HEK293 (cell line): ENCODE measurements at regions not wholly inside any gene's neighbourhood (a gene's known extent, or its start where the extent isn't known, plus 50 kb on each side); places are given as distances from the start of the nearest gene placed in this dataset.

Source experiments
- CTCF ChIA-PET: fragments of 350-600 bp; formaldehyde crosslinking; extraction: SDS; loops from one replicate; lab custom pipeline; 2021; ENCODE audit warnings: antibody characterized with exemption; lab: Yijun Ruan, JAX
- POLR2A ChIA-PET: fragments of 300-600 bp; formaldehyde crosslinking; extraction: SDS; loops from one replicate; lab custom pipeline; 2020; ENCODE audit warnings: antibody characterized with exemption, inconsistent platforms; lab: Yijun Ruan, JAX
- H3K27ac ChIP-seq: fragments of 200-500 bp; sonication (Bioruptor generic); 2 replicates; pipeline ENCODE4 v1.5.1; 2014; ENCODE audit warnings: low read depth, low read length, control low read depth, inconsistent platforms; ENCODE audit errors: extremely low read depth
- H3K36me3 ChIP-seq, 2 experiments: fragments of 200-500 bp in 1 of 2; sonication (Bioruptor generic) in 1 of 2; 1 replicate in 1 of 2; 2 replicates in 1 of 2; pipeline ENCODE4 v1.5.1; 2014 to 2017; ENCODE audit warnings: inconsistent platforms in 2 of 2, low read length in 2 of 2; ENCODE audit not compliant: control insufficient read depth in 2 of 2, insufficient read depth in 1 of 2
- H3K4me1 ChIP-seq: fragments of 200-500 bp; sonication (Bioruptor generic); 2 replicates; pipeline ENCODE4 v1.5.1; 2014; ENCODE audit warnings: mild to moderate bottlenecking, low read length, inconsistent platforms; ENCODE audit not compliant: control insufficient read depth, insufficient read depth
- H3K4me3 ChIP-seq: 2 replicates; pipeline ENCODE4 v1.5.1; 2011; ENCODE audit warnings: low read depth, mild to moderate bottlenecking, control low read depth, low read length, moderate library complexity
- H3K9me3 ChIP-seq: fragments of 200-500 bp; sonication (Bioruptor generic); 2 replicates; pipeline ENCODE4 v1.5.1; 2014; ENCODE audit warnings: low read depth, low read length, inconsistent platforms; ENCODE audit not compliant: control insufficient read depth, insufficient read depth
- AEBP2 ChIP-seq: fragments of 450-650 bp; formaldehyde crosslinking; IDR thresholded peaks from 2 replicates; pipeline ENCODE4 v1.5.1; 2016; ENCODE audit warnings: missing biosample characterization, missing genetic modification characterization, borderline replicate concordance
- FEZF1 ChIP-seq: fragments of 450-650 bp; formaldehyde crosslinking; IDR thresholded peaks from 2 replicates; pipeline ENCODE4 v1.5.1; 2016; ENCODE audit warnings: missing biosample characterization, missing genetic modification characterization
- OVOL3 ChIP-seq: fragments of 450-650 bp; formaldehyde crosslinking; IDR thresholded peaks from 2 replicates; pipeline ENCODE4 v1.5.1; 2016; ENCODE audit warnings: missing biosample characterization, missing genetic modification characterization
- PBX3 ChIP-seq: sonication (generic); formaldehyde crosslinking; IDR thresholded peaks from 2 replicates; pipeline ENCODE4 v1.8.1; 2022; ENCODE audit warnings: mild to moderate bottlenecking, moderate library complexity, missing genetic modification reagents
- SCRT2 ChIP-seq: fragments of 450-650 bp; formaldehyde crosslinking; IDR thresholded peaks from 2 replicates; pipeline ENCODE4 v1.5.1; 2016; ENCODE audit warnings: missing biosample characterization, missing genetic modification characterization
- SETDB1 ChIP-seq: IDR thresholded peaks from one replicate; pipeline ENCODE4 v1.6.1; 2017; ENCODE audit warnings: mild to moderate bottlenecking, low read length, moderate library complexity, mixed read lengths; ENCODE audit not compliant: insufficient read length
- TCF7L2 ChIP-seq: IDR thresholded peaks from 2 replicates; pipeline ENCODE4 v1.6.1; 2011; ENCODE audit warnings: low read depth, mild to moderate bottlenecking, inconsistent platforms, low read length, moderate library complexity, borderline replicate concordance
- ZBTB8A ChIP-seq: fragments of 450-650 bp; formaldehyde crosslinking; IDR thresholded peaks from 2 replicates; pipeline ENCODE4 v1.5.1; 2016; ENCODE audit warnings: missing biosample characterization, missing genetic modification characterization
- ZNF202 ChIP-seq: fragments of 450-650 bp; formaldehyde crosslinking; IDR thresholded peaks from 2 replicates; pipeline ENCODE4 v1.5.1; 2016; ENCODE audit warnings: missing biosample characterization, missing genetic modification characterization, borderline replicate concordance
- ZNF221 ChIP-seq: fragments of 450-650 bp; formaldehyde crosslinking; IDR thresholded peaks from 2 replicates; pipeline ENCODE4 v1.5.1; 2017; ENCODE audit warnings: missing biosample characterization, missing genetic modification characterization, borderline replicate concordance
- ZNF239 ChIP-seq: fragments of 450-650 bp; formaldehyde crosslinking; IDR thresholded peaks from 2 replicates; pipeline ENCODE4 v1.5.1; 2016; ENCODE audit warnings: missing biosample characterization, missing genetic modification characterization
- ZNF248 ChIP-seq: fragments of 450-650 bp; formaldehyde crosslinking; IDR thresholded peaks from 2 replicates; pipeline ENCODE4 v1.5.1; 2017; ENCODE audit warnings: missing biosample characterization, missing genetic modification characterization
- ZNF26 ChIP-seq: fragments of 450-650 bp; formaldehyde crosslinking; IDR thresholded peaks from 2 replicates; pipeline ENCODE4 v1.5.1; 2016; ENCODE audit warnings: missing biosample characterization, missing genetic modification characterization
- ZNF335 ChIP-seq: fragments of 450-650 bp; formaldehyde crosslinking; conservative IDR thresholded peaks from 2 replicates; pipeline ENCODE4 v1.5.1; 2016; ENCODE audit warnings: missing biosample characterization, missing genetic modification characterization
- ZNF341 ChIP-seq: fragments of 450-650 bp; formaldehyde crosslinking; IDR thresholded peaks from 2 replicates; pipeline ENCODE4; 2016; ENCODE audit warnings: low read depth, missing biosample characterization, missing genetic modification characterization
- ZNF366 ChIP-seq: fragments of 450-650 bp; formaldehyde crosslinking; conservative IDR thresholded peaks from 2 replicates; pipeline ENCODE4 v1.5.1; 2016; ENCODE audit warnings: missing biosample characterization, missing genetic modification characterization
- ZNF37A ChIP-seq: fragments of 450-650 bp; IDR thresholded peaks from 2 replicates; pipeline ENCODE4 v1.5.1; 2018; ENCODE audit warnings: missing biosample characterization, missing genetic modification characterization
- ZNF654 ChIP-seq: fragments of 450-650 bp; formaldehyde crosslinking; IDR thresholded peaks from 2 replicates; pipeline ENCODE4 v1.5.1; 2016; ENCODE audit warnings: low read depth, missing biosample characterization, missing genetic modification characterization
- ZNF747 ChIP-seq: fragments of 450-650 bp; formaldehyde crosslinking; IDR thresholded peaks from 2 replicates; pipeline ENCODE4 v1.5.1; 2016; ENCODE audit warnings: missing biosample characterization, missing genetic modification characterization
- TF ChIP-seq, protein P1 (sequence below): fragments of 450-650 bp; formaldehyde crosslinking; IDR thresholded peaks from 2 replicates; pipeline ENCODE4 v1.5.1; 2016; ENCODE audit warnings: missing biosample characterization, missing genetic modification characterization, borderline replicate concordance

- no peaks in the 10 kb centered on the region for H3K4me1 ChIP-seq
- no peak overlapping the region for H3K4me3 ChIP-seq
- TF ChIP-seq AEBP2 (tag by site-specific recombination) (no peak), ZNF26 (tag by site-specific recombination) (no peak), ZNF221 (tag by site-specific recombination) (no peak), OVOL3 (tag by site-specific recombination) (no peak)
- POLR2A ChIA-PET, result no interaction called here
- H3K36me3 ChIP-seq, result no peaks in the 10 kb centered on the region
- no peaks in the 10 kb centered on the region for H3K9me3 ChIP-seq
- CTCF ChIA-PET, result interaction anchor here (1.7 to 3.2 kb wide), 2 partner anchors 9 kb away, joined by 8 to 23 read pairs; no protein-coding TSS in a partner anchor
- no peak overlapping the region for H3K27ac ChIP-seq
These were observed 75.4 kb upstream of the SDK2 start for GRCh38 chr17:73719588-73720071.

- no peaks in the 10 kb centered on the region for H3K4me1 ChIP-seq
- no peak overlapping the region for H3K27ac ChIP-seq
- TF ChIP-seq ZNF37A (tag by site-specific recombination) (peak; percentile 90), ZNF239 (tag by site-specific recombination) (no peak)
- H3K4me3 ChIP-seq, result no peak overlapping the region
- H3K36me3 ChIP-seq, result no peaks in the 10 kb centered on the region
- no peaks in the 10 kb centered on the region for H3K9me3 ChIP-seq
- CTCF ChIA-PET, result interaction anchor here (0.6 to 3.2 kb wide), 3 partner anchors 9 to 292 kb away, joined by 3 to 23 read pairs (median 3); no protein-coding TSS in a partner anchor
- POLR2A ChIA-PET, result no interaction called here
These were observed 76.1 kb upstream of the SDK2 start for GRCh38 chr17:73720187-73720834.

GRCh38 chr17:73722165-73722564 is 77.9 kb upstream of the SDK2 start:
- Histone ChIP-seq H3K4me3 (no peak overlapping the region), H3K4me1 (no peaks in the 10 kb centered on the region), H3K36me3 (no peaks in the 10 kb centered on the region), H3K27ac (no peak overlapping the region), H3K9me3 (no peaks in the 10 kb centered on the region)
- ChIA-PET CTCF (interaction anchor here (0.6 to 3.2 kb wide), 3 partner anchors 11 to 1116 kb away, joined by 3 to 23 read pairs (median 3); no protein-coding TSS in a partner anchor), POLR2A (no interaction called here)
- TF ChIP-seq FEZF1 (no peak), ZBTB8A (tag by site-specific recombination) (no peak), SCRT2 (tag by site-specific recombination) (no peak), ZNF341 (tag by site-specific recombination) (no peak), ZNF366 (tag by site-specific recombination) (no peak)

- Histone ChIP-seq H3K9me3 (no peaks in the 10 kb centered on the region), H3K4me1 (no peaks in the 10 kb centered on the region), H3K27ac (no peak overlapping the region), H3K4me3 (no peak overlapping the region), H3K36me3 (no peaks in the 10 kb centered on the region)
- ChIA-PET POLR2A (interaction anchor here (1.0 kb wide), 1 partner anchor 24 kb away, joined by 3 read pairs; no protein-coding TSS in a partner anchor), CTCF (interaction anchor here (0.9 kb wide), 2 partner anchors 293 to 476 kb away, joined by 3 to 4 read pairs; no protein-coding TSS in a partner anchor)
- no peak for TF ChIP-seq TCF7L2
- TF ChIP-seq ZNF248 (tag by site-specific recombination), result no peak
- no peak for TF ChIP-seq ZNF747 (tag by site-specific recombination)
- no peak for TF ChIP-seq SETDB1
- TF ChIP-seq PBX3, result no peak
- TF ChIP-seq, protein P1, sequence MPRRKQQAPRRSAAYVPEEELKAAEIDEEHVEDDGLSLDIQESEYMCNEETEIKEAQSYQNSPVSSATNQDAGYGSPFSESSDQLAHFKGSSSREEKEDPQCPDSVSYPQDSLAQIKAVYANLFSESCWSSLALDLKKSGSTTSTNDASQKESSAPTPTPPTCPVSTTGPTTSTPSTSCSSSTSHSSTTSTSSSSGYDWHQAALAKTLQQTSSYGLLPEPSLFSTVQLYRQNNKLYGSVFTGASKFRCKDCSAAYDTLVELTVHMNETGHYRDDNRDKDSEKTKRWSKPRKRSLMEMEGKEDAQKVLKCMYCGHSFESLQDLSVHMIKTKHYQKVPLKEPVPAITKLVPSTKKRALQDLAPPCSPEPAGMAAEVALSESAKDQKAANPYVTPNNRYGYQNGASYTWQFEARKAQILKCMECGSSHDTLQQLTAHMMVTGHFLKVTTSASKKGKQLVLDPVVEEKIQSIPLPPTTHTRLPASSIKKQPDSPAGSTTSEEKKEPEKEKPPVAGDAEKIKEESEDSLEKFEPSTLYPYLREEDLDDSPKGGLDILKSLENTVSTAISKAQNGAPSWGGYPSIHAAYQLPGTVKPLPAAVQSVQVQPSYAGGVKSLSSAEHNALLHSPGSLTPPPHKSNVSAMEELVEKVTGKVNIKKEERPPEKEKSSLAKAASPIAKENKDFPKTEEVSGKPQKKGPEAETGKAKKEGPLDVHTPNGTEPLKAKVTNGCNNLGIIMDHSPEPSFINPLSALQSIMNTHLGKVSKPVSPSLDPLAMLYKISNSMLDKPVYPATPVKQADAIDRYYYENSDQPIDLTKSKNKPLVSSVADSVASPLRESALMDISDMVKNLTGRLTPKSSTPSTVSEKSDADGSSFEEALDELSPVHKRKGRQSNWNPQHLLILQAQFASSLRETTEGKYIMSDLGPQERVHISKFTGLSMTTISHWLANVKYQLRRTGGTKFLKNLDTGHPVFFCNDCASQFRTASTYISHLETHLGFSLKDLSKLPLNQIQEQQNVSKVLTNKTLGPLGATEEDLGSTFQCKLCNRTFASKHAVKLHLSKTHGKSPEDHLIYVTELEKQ (tag by site-specific recombination), result no peak
- no peak for TF ChIP-seq ZNF335 (tag by site-specific recombination)
- TF ChIP-seq ZNF654 (tag by site-specific recombination), result no peak
- TF ChIP-seq ZNF202 (tag by site-specific recombination), result no peak
These were observed 79.1 kb upstream of the SDK2 start for GRCh38 chr17:73723317-73723716.
